ENCODE measurements at regions not wholly inside any gene's neighbourhood (a gene's known extent, or its start where the extent isn't known, plus 50 kb on each side); places are given as distances from the start of the nearest gene placed in this dataset.
A peak's percentile ranks its signal among the peaks of the same experiment; 100 is the strongest.

- 90 to 93% (median 92%) methylated on average over 9 of the region's 9 CpGs for WGBS, 4 donors
- ATAC-seq (no peak), DNase-seq (peak in 4 of 5 donors; percentile 3 to 15 (median 11))
- H3K27ac ChIP-seq = no peak overlapping the region
- no peaks in the 10 kb centered on the region for H3K27me3 ChIP-seq
- no peaks in the 10 kb centered on the region for H3K36me3 ChIP-seq
- H3K4me3 ChIP-seq = no peak overlapping the region
- H3K9me3 ChIP-seq = peaks cover 0 to 10% (median 0%) of the 10 kb centered on the region in 12 donors
- TF ChIP-seq POLR2A (IDR thresholded peaks at IDR 0.05) (no peak), CTCF (IDR thresholded peaks at IDR 0.05) (no peak)
- H3K4me1 ChIP-seq = no peaks in the 10 kb centered on the region
- intact Hi-C loops (cut with DNase I) = no loop called here
These were observed 176.5 kb downstream of the DLL1 start for GRCh38 chr6:170114187-170114945.

GRCh38 chr6:170113141-170113540, 177.7 kb downstream of the DLL1 start:
- peak in 1 of 5 donors; percentile 1 for DNase-seq
- Histone ChIP-seq H3K9me3 (no peaks in the 10 kb centered on the region), H3K4me3 (no peak overlapping the region), H3K4me1 (no peaks in the 10 kb centered on the region), H3K27me3 (no peaks in the 10 kb centered on the region), H3K36me3 (no peaks in the 10 kb centered on the region), H3K27ac (no peak overlapping the region)
- intact Hi-C loops (cut with DNase I) = no loop called here
- WGBS, 4 donors = 86 to 93% (median 89%) methylated on average over 3 of the region's 3 CpGs
- TF ChIP-seq POLR2A (IDR thresholded peaks at IDR 0.05) (no peak), CTCF (IDR thresholded peaks at IDR 0.05) (no peak)
- ATAC-seq = no peak

- Histone ChIP-seq H3K27me3 (no peaks in the 10 kb centered on the region), H3K36me3 (no peaks in the 10 kb centered on the region), H3K4me3 (no peak overlapping the region), H3K27ac (no peak overlapping the region), H3K4me1 (no peaks in the 10 kb centered on the region), H3K9me3 (no peaks in the 10 kb centered on the region)
- intact Hi-C loops (cut with DNase I) = no loop called here
- no peak for ATAC-seq
- TF ChIP-seq POLR2A (IDR thresholded peaks at IDR 0.05) = no peak
- no peak for TF ChIP-seq CTCF (IDR thresholded peaks at IDR 0.05)
- 91 to 100% (median 94%) methylated on average over 2 to 4 of the region's 4 CpGs for WGBS, 4 donors
- peak in 2 of 5 donors; percentile 5 to 7 for DNase-seq
These were observed 178.4 kb downstream of the DLL1 start for GRCh38 chr6:170112583-170112860.

- no peaks in the 10 kb centered on the region for H3K4me1 ChIP-seq
These were observed 178.9 kb downstream of the DLL1 start for GRCh38 chr6:170111816-170112582.

More at GRCh38 chr6:170111816-170112582, 178.9 kb downstream of the DLL1 start:
- no peak overlapping the region for H3K27ac ChIP-seq
- no peak for TF ChIP-seq POLR2A (IDR thresholded peaks at IDR 0.05)
- TF ChIP-seq CTCF (IDR thresholded peaks at IDR 0.05) = no peak
- no peak for ATAC-seq
- DNase-seq = peak in 3 of 5 donors; percentile 3 to 25 (median 13)
- WGBS, 4 donors = 73 to 85% (median 77%) methylated on average over 19 of the region's 19 CpGs
- no peaks in the 10 kb centered on the region for H3K36me3 ChIP-seq
- no peaks in the 10 kb centered on the region for H3K27me3 ChIP-seq
- intact Hi-C loops (cut with DNase I) = no loop called here
- no peak overlapping the region for H3K4me3 ChIP-seq
- no peaks in the 10 kb centered on the region for H3K9me3 ChIP-seq
